ENCODE measurements at regions not wholly inside any gene's neighbourhood (a gene's known extent, or its start where the extent isn't known, plus 50 kb on each side); places are given as distances from the start of the nearest gene placed in this dataset.

DNA sequence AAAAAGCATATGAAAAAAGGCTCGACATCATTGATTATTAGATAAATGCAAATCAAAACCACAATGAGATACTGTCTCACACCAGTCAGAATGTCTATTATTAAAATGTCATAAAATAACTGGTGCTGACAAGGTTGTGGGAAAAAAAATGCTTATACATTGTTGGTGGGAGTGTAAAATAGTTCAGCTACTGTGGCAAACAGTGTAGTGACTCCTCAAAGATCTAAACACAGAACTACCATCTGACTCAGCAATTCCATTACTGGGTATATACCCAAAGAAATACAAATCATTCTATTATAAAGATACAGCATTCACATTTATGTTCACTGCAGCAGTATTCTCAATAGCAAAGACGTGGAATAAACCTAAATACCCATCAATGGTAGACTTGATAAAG lies 412.1 kb downstream of the CENPC start:
- Histone ChIP-seq H3K4me3 (ENCODE audit: low read length) (no peak overlapping the region), H3K9me3 (ENCODE audit: control insufficient read depth, insufficient read depth, low read length) (no peaks in the 10 kb centered on the region), H4K20me1 (ENCODE audit: control insufficient read depth, insufficient read depth, low read depth, low read length) (no peaks in the 10 kb centered on the region), H3K9me2 (replicated peaks; ENCODE audit: control insufficient read depth, low read length) (no peaks in the 10 kb centered on the region), H3F3A (ENCODE audit: control insufficient read depth, insufficient read depth) (no peaks in the 10 kb centered on the region), H3K27me3 (ENCODE audit: control insufficient read depth, low read length) (no peaks in the 10 kb centered on the region), H3K4me2 (ENCODE audit: low read length) (no peak overlapping the region), H3K79me2 (ENCODE audit: control insufficient read depth, low read length) (no peaks in the 10 kb centered on the region), H3K27ac (ENCODE audit: low read depth, low read length) (no peak overlapping the region), H3K4me1 (ENCODE audit: control insufficient read depth, low read length) (no peaks in the 10 kb centered on the region), H3K36me3 (ENCODE audit: control insufficient read depth, low read length) (no peaks in the 10 kb centered on the region)
- TF ChIP-seq EZH2phosphoT487 (IDR thresholded peaks at IDR 0.05; ENCODE audit: borderline replicate concordance, low read length): no peak
- TF ChIP-seq, protein P1, sequence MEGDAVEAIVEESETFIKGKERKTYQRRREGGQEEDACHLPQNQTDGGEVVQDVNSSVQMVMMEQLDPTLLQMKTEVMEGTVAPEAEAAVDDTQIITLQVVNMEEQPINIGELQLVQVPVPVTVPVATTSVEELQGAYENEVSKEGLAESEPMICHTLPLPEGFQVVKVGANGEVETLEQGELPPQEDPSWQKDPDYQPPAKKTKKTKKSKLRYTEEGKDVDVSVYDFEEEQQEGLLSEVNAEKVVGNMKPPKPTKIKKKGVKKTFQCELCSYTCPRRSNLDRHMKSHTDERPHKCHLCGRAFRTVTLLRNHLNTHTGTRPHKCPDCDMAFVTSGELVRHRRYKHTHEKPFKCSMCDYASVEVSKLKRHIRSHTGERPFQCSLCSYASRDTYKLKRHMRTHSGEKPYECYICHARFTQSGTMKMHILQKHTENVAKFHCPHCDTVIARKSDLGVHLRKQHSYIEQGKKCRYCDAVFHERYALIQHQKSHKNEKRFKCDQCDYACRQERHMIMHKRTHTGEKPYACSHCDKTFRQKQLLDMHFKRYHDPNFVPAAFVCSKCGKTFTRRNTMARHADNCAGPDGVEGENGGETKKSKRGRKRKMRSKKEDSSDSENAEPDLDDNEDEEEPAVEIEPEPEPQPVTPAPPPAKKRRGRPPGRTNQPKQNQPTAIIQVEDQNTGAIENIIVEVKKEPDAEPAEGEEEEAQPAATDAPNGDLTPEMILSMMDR (IDR thresholded peaks at IDR 0.05; ENCODE audit: low read depth, low read length, poor library complexity, severe bottlenecking): no peak

DNA sequence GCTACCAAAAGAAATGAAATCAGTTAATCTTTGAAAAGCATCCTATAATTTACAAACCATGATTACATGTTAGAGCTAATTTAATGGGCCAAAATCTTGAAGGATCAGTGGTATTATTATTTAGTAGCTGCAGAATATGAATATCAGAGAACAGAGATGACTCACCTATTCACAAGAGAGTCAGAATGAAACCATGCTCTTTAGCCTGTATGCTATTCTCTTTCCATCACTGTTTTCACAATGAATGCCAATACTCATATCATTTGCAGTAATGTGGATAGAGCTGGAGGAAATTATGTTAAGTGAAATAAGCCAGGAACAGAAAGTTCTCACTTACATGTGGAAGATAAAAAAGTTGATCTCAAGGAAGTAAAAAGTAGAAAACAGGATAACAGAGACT lies 414.1 kb downstream of the CENPC start:
- Histone ChIP-seq H3K9me2 (replicated peaks; ENCODE audit: control insufficient read depth, low read length) (no peaks in the 10 kb centered on the region), H3K79me2 (ENCODE audit: control insufficient read depth, low read length) (no peaks in the 10 kb centered on the region), H3K4me1 (ENCODE audit: control insufficient read depth, low read length) (no peaks in the 10 kb centered on the region), H3K27me3 (ENCODE audit: control insufficient read depth, low read length) (no peaks in the 10 kb centered on the region), H3F3A (ENCODE audit: control insufficient read depth, insufficient read depth) (no peaks in the 10 kb centered on the region), H3K4me3 (ENCODE audit: low read length) (no peak overlapping the region), H4K20me1 (ENCODE audit: control insufficient read depth, insufficient read depth, low read depth, low read length) (no peaks in the 10 kb centered on the region), H3K36me3 (ENCODE audit: control insufficient read depth, low read length) (no peaks in the 10 kb centered on the region), H3K27ac (ENCODE audit: low read depth, low read length) (no peak overlapping the region), H3K9me3 (ENCODE audit: control insufficient read depth, insufficient read depth, low read length) (no peaks in the 10 kb centered on the region), H3K4me2 (ENCODE audit: low read length) (no peak overlapping the region)
- no peak for TF ChIP-seq EZH2phosphoT487 (IDR thresholded peaks at IDR 0.05; ENCODE audit: borderline replicate concordance, low read length)
- TF ChIP-seq, protein P1 (IDR thresholded peaks at IDR 0.05; ENCODE audit: low read depth, low read length, poor library complexity, severe bottlenecking): no peak

DNA sequence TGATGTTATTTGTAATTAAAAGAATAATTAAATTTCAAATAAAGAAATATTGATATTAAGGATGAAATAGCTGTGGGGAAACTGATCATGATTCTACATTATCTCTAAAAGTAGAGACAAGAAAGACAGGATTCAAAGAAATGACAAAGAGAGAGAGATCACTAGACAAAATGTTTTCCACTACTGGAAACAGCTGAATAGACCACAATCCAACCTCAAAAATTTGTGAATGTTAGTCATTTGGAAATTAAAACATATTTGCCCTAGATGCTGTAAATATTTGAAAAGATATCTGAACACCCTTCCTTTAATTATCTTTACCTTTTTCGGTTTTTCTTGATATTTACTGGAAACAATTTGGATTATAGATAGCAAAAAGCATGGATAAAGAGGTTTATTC lies 414.9 kb downstream of the CENPC start:
- TF ChIP-seq EZH2phosphoT487 (IDR thresholded peaks at IDR 0.05; ENCODE audit: borderline replicate concordance, low read length): no peak
- TF ChIP-seq, protein P1 (IDR thresholded peaks at IDR 0.05; ENCODE audit: low read depth, low read length, poor library complexity, severe bottlenecking): no peak
- no peak overlapping the region for H3K4me3 ChIP-seq (ENCODE audit: low read length)
- H3K36me3 ChIP-seq (ENCODE audit: control insufficient read depth, low read length): no peaks in the 10 kb centered on the region
- H3F3A ChIP-seq (ENCODE audit: control insufficient read depth, insufficient read depth): no peaks in the 10 kb centered on the region
- H3K79me2 ChIP-seq (ENCODE audit: control insufficient read depth, low read length): no peaks in the 10 kb centered on the region
- no peaks in the 10 kb centered on the region for H4K20me1 ChIP-seq (ENCODE audit: control insufficient read depth, insufficient read depth, low read depth, low read length)
- H3K9me3 ChIP-seq (ENCODE audit: control insufficient read depth, insufficient read depth, low read length): no peaks in the 10 kb centered on the region
- H3K27ac ChIP-seq (ENCODE audit: low read depth, low read length): no peak overlapping the region
- no peaks in the 10 kb centered on the region for H3K9me2 ChIP-seq (replicated peaks; ENCODE audit: control insufficient read depth, low read length)
- H3K4me2 ChIP-seq (ENCODE audit: low read length): no peak overlapping the region
- no peaks in the 10 kb centered on the region for H3K4me1 ChIP-seq (ENCODE audit: control insufficient read depth, low read length)
- H3K27me3 ChIP-seq (ENCODE audit: control insufficient read depth, low read length): no peaks in the 10 kb centered on the region

DNA sequence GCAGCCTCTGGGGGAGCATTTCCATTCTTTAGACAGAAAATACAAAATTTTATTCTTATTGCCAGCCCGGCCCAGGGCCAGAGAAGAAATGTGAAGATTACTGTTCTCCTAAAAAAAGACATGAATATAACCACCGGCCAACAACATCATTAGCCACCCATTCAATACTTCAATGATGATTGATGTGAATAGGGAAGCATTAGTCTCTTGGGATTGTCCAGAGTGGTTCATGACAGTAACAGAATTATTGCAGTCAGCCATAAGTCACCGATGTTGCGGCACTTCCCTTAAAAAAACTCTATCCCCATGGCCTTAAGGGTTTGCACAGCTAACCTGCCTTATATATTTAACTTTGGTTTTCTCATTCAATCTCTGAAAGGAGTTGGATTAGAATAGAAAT lies 418.7 kb downstream of the CENPC start:
- H3K36me3 ChIP-seq (ENCODE audit: control insufficient read depth, low read length): no peaks in the 10 kb centered on the region
- H3K4me2 ChIP-seq (ENCODE audit: low read length): no peak overlapping the region
- no peaks in the 10 kb centered on the region for H3K9me3 ChIP-seq (ENCODE audit: control insufficient read depth, insufficient read depth, low read length)

More for the DNA sequence above, 418.7 kb downstream of the CENPC start:
- TF ChIP-seq, protein P1 (IDR thresholded peaks at IDR 0.05; ENCODE audit: low read depth, low read length, poor library complexity, severe bottlenecking): no peak
- TF ChIP-seq EZH2phosphoT487 (IDR thresholded peaks at IDR 0.05; ENCODE audit: borderline replicate concordance, low read length): no peak
- H3K4me3 ChIP-seq (ENCODE audit: low read length): no peak overlapping the region
- no peaks in the 10 kb centered on the region for H3K4me1 ChIP-seq (ENCODE audit: control insufficient read depth, low read length)
- no peaks in the 10 kb centered on the region for H4K20me1 ChIP-seq (ENCODE audit: control insufficient read depth, insufficient read depth, low read depth, low read length)
- H3K27ac ChIP-seq (ENCODE audit: low read depth, low read length): no peak overlapping the region
- H3K9me2 ChIP-seq (replicated peaks; ENCODE audit: control insufficient read depth, low read length): no peaks in the 10 kb centered on the region
- no peaks in the 10 kb centered on the region for H3K27me3 ChIP-seq (ENCODE audit: control insufficient read depth, low read length)
- no peaks in the 10 kb centered on the region for H3F3A ChIP-seq (ENCODE audit: control insufficient read depth, insufficient read depth)
- no peaks in the 10 kb centered on the region for H3K79me2 ChIP-seq (ENCODE audit: control insufficient read depth, low read length)
